ENCODE measurements at regions not wholly inside any gene's neighbourhood (a gene's known extent, or its start where the extent isn't known, plus 50 kb on each side); places are given as distances from the start of the nearest gene placed in this dataset.

GRCh38 chr18:42181474-42181873 is 226.4 kb downstream of the PIK3C3 start:
- TF ChIP-seq CTCF (optimal IDR thresholded peaks at IDR 0.05 in 1 of 3, IDR thresholded peaks at IDR 0.05 in 1 of 3, conservative IDR thresholded peaks at IDR 0.05 in 1 of 3; ENCODE audit: extremely low read depth in 1 of 3, insufficient read depth in 2 of 3, low read length in 3 of 3) (no peak), EZH2 (IDR thresholded peaks at IDR 0.05; ENCODE audit: low read length) (no peak)
